MM.1S (cell line): ENCODE measurements at regions not wholly inside any gene's neighbourhood (a gene's known extent, or its start where the extent isn't known, plus 50 kb on each side); places are given as distances from the start of the nearest gene placed in this dataset.

Source experiments
- DNase-seq: peaks from one replicate; pipeline ENCODE4 v3.0.0-alpha.2; 2015
- H2AFZ ChIP-seq: fragments of 300-600 bp; sonication (generic); 2 replicates; pipeline ENCODE4 v1.6.0; 2016; ENCODE audit warnings: antibody characterized with exemption, low read length
- H3F3A ChIP-seq: fragments of 300-600 bp; sonication (generic); 2 replicates; pipeline ENCODE4 v1.6.1; 2016; ENCODE audit warnings: mild to moderate bottlenecking, antibody characterized with exemption, low read length, moderate library complexity, mixed read lengths; ENCODE audit not compliant: insufficient read depth
- H3K27ac ChIP-seq: fragments of 300-600 bp; sonication (generic); 2 replicates; pipeline ENCODE4 v1.5.1; 2016; ENCODE audit warnings: mild to moderate bottlenecking, low read length
- H3K27me3 ChIP-seq: fragments of 300-600 bp; sonication (generic); replicated peaks from 2 replicates; pipeline ENCODE4 v1.6.0; 2016; ENCODE audit warnings: low read length; ENCODE audit not compliant: insufficient read depth
- H3K36me3 ChIP-seq: fragments of 300-600 bp; sonication (generic); replicated peaks from 2 replicates; pipeline ENCODE4 v1.6.1; 2016; ENCODE audit warnings: mild to moderate bottlenecking, low read length, mixed read lengths; ENCODE audit not compliant: insufficient read depth
- H3K4me1 ChIP-seq: fragments of 300-600 bp; sonication (generic); 2 replicates; pipeline ENCODE4 v1.6.1; 2016; ENCODE audit warnings: low read length, mixed read lengths
- H3K4me2 ChIP-seq: fragments of 300-600 bp; sonication (generic); 2 replicates; pipeline ENCODE4 v1.6.0; 2016; ENCODE audit warnings: low read depth, low read length
- H3K4me3 ChIP-seq: fragments of 300-600 bp; sonication (generic); 2 replicates; pipeline ENCODE4 v1.5.1; 2016; ENCODE audit warnings: low read length, mixed read lengths
- H3K79me2 ChIP-seq: fragments of 300-600 bp; sonication (generic); 2 replicates; pipeline ENCODE4 v1.6.1; 2016; ENCODE audit warnings: mixed run types, low read length, mixed read lengths
- H3K9ac ChIP-seq: fragments of 300-600 bp; sonication (generic); 2 replicates; pipeline ENCODE4 v1.6.1; 2016; ENCODE audit warnings: low read length, mixed read lengths
- H3K9me2 ChIP-seq: fragments of 300-600 bp; sonication (generic); replicated peaks from 2 replicates; pipeline ENCODE4 v1.6.1; 2016; ENCODE audit warnings: mild to moderate bottlenecking, low read length, mixed read lengths; ENCODE audit not compliant: insufficient read depth
- H3K9me3 ChIP-seq: fragments of 300-600 bp; sonication (generic); replicated peaks from 2 replicates; pipeline ENCODE4 v1.6.1; 2016; ENCODE audit warnings: mild to moderate bottlenecking, low read length, mixed read lengths; ENCODE audit not compliant: insufficient read depth
- H4K20me1 ChIP-seq: fragments of 300-600 bp; sonication (generic); 2 replicates; pipeline ENCODE4 v1.6.1; 2016; ENCODE audit warnings: mild to moderate bottlenecking, low read length, moderate library complexity, mixed read lengths; ENCODE audit not compliant: insufficient read depth
- CTCF ChIP-seq: fragments of 300-600 bp; sonication (generic); IDR thresholded peaks from 2 replicates; pipeline ENCODE4 v1.5.1; 2016; ENCODE audit warnings: antibody characterized with exemption, low read length, mixed read lengths
- EZH2 ChIP-seq: fragments of 300-600 bp; sonication (generic); optimal IDR thresholded peaks from 2 replicates; pipeline ENCODE3; 2017; ENCODE audit warnings: low read depth, mild to moderate bottlenecking, antibody characterized with exemption, low read length, mixed read lengths
- EZH2phosphoT487 ChIP-seq: fragments of 300-600 bp; sonication (generic); IDR thresholded peaks from 2 replicates; pipeline ENCODE4 v1.6.1; 2018; ENCODE audit warnings: antibody characterized with exemption, low read length

GRCh38 chr9:117869712-117870111 lies 165.5 kb downstream of the TLR4 start:
- Histone ChIP-seq H2AFZ (no peak overlapping the region), H4K20me1 (no peaks in the 10 kb centered on the region), H3F3A (no peaks in the 10 kb centered on the region), H3K9ac (no peak overlapping the region), H3K4me1 (no peaks in the 10 kb centered on the region), H3K4me3 (no peak overlapping the region), H3K9me2 (no peaks in the 10 kb centered on the region), H3K36me3 (no peaks in the 10 kb centered on the region), H3K27me3 (no peaks in the 10 kb centered on the region), H3K9me3 (no peaks in the 10 kb centered on the region), H3K4me2 (no peak overlapping the region), H3K79me2 (no peaks in the 10 kb centered on the region), H3K27ac (no peak overlapping the region)
- no peak for TF ChIP-seq EZH2
- TF ChIP-seq EZH2phosphoT487, result no peak
- TF ChIP-seq CTCF, result no peak
- DNase-seq, result no peak

GRCh38 chr9:117873664-117874063 lies 169.5 kb downstream of the TLR4 start:
- DNase-seq, result no peak
- TF ChIP-seq CTCF (no peak), EZH2 (no peak), EZH2phosphoT487 (no peak)
- no peak overlapping the region for H3K4me3 ChIP-seq

GRCh38 chr9:117875886-117876285 lies 171.7 kb downstream of the TLR4 start:
- no peak overlapping the region for H2AFZ ChIP-seq
- no peak for TF ChIP-seq CTCF
- no peak for TF ChIP-seq EZH2
- no peak for TF ChIP-seq EZH2phosphoT487
- H3K9ac ChIP-seq, result no peak overlapping the region
- H3K9me2 ChIP-seq, result no peaks in the 10 kb centered on the region
- H3K4me1 ChIP-seq, result no peaks in the 10 kb centered on the region
- H3K4me2 ChIP-seq, result no peak overlapping the region
- no peaks in the 10 kb centered on the region for H4K20me1 ChIP-seq
- H3K27me3 ChIP-seq, result no peaks in the 10 kb centered on the region
- no peak overlapping the region for H3K4me3 ChIP-seq
- no peaks in the 10 kb centered on the region for H3K9me3 ChIP-seq
- no peak for DNase-seq
- no peaks in the 10 kb centered on the region for H3K79me2 ChIP-seq
- no peaks in the 10 kb centered on the region for H3K36me3 ChIP-seq
- no peaks in the 10 kb centered on the region for H3F3A ChIP-seq
- no peak overlapping the region for H3K27ac ChIP-seq

More at GRCh38 chr9:117873664-117874063, 169.5 kb downstream of the TLR4 start:
- no peak overlapping the region for H3K9ac ChIP-seq
- no peaks in the 10 kb centered on the region for H3F3A ChIP-seq
- H3K79me2 ChIP-seq, result no peaks in the 10 kb centered on the region
- H3K4me2 ChIP-seq, result no peak overlapping the region
- H4K20me1 ChIP-seq, result no peaks in the 10 kb centered on the region
- H3K27me3 ChIP-seq, result no peaks in the 10 kb centered on the region
- H3K36me3 ChIP-seq, result no peaks in the 10 kb centered on the region
- no peak overlapping the region for H2AFZ ChIP-seq
- H3K9me3 ChIP-seq, result no peaks in the 10 kb centered on the region
- no peaks in the 10 kb centered on the region for H3K4me1 ChIP-seq
- no peaks in the 10 kb centered on the region for H3K9me2 ChIP-seq
- no peak overlapping the region for H3K27ac ChIP-seq
